ENCODE measurements at regions not wholly inside any gene's neighbourhood (a gene's known extent, or its start where the extent isn't known, plus 50 kb on each side); places are given as distances from the start of the nearest gene placed in this dataset.

- ATAC-seq (no peak), DNase-seq (ENCODE audit: low read depth, low spot score) (no peak)
- no peak overlapping the region for H2AFZ ChIP-seq (ENCODE audit: low read depth, low read length, poor library complexity, severe bottlenecking)
- no peak for TF ChIP-seq ZNF274 (IDR thresholded peaks at IDR 0.05; ENCODE audit: low read depth, low read length)
- TF ChIP-seq ZFX (IDR thresholded peaks at IDR 0.05), result no peak
- TF ChIP-seq CEBPB (IDR thresholded peaks at IDR 0.05; ENCODE audit: low read depth), result no peak
- no peak overlapping the region for H3K4me3 ChIP-seq (replicated peaks in 1 of 2; ENCODE audit: low read depth in 1 of 2, low read length in 2 of 2)
- intact Hi-C loops (cut with micrococcal nuclease), result no loop called here
- no peaks in the 10 kb centered on the region for H3K27me3 ChIP-seq (ENCODE audit: insufficient read depth, low read length)
- H4K20me1 ChIP-seq (ENCODE audit: insufficient read depth), result no peaks in the 10 kb centered on the region
- no peaks in the 10 kb centered on the region for H3K79me2 ChIP-seq (ENCODE audit: insufficient read depth, low read length)
- ChIA-PET POLR2A (no interaction called here), CTCF (no interaction called here), RAD21 (ENCODE audit: low non-redundant PET in 1 of 2, low total read pairs in 2 of 2, uncharacterized antibody in 2 of 2, unreplicated experiment in 2 of 2) (no interaction called here)
- H3K9me3 ChIP-seq (ENCODE audit: control insufficient read depth in 1 of 2, insufficient read depth in 1 of 2, low read depth in 1 of 2, low read length in 2 of 2), result no peaks in the 10 kb centered on the region
- H3K9ac ChIP-seq (ENCODE audit: low read length), result no peak overlapping the region
- no peaks in the 10 kb centered on the region for H3K9me2 ChIP-seq (ENCODE audit: insufficient read depth)
- H3K27ac ChIP-seq (ENCODE audit: low read depth, low read length), result no peak overlapping the region
- no peak overlapping the region for H3K4me2 ChIP-seq (ENCODE audit: low read length)
- H3K4me1 ChIP-seq (ENCODE audit: control insufficient read depth in 1 of 2, insufficient read depth in 2 of 2, low read length in 2 of 2), result no peaks in the 10 kb centered on the region
- H3K36me3 ChIP-seq (ENCODE audit: control insufficient read depth in 1 of 2, insufficient read depth in 2 of 2, low read length in 2 of 2), result no peaks in the 10 kb centered on the region
- BruUV-seq (replicated peaks), result no TSS peak
Observed at GRCh38 chr10:32182476-32182875, 126.3 kb upstream of the KIF5B start.

- no TSS peak for BruUV-seq (replicated peaks)
- H3K79me2 ChIP-seq (ENCODE audit: insufficient read depth, low read length), result no peaks in the 10 kb centered on the region
- CTCF ChIA-PET, result interaction anchor here (2.6 kb wide), 1 partner anchor 10 kb away, joined by 5 read pairs; no protein-coding TSS in a partner anchor
- H3K4me2 ChIP-seq (ENCODE audit: low read length), result no peak overlapping the region
- H3K9me2 ChIP-seq (ENCODE audit: insufficient read depth), result no peaks in the 10 kb centered on the region
- no peaks in the 10 kb centered on the region for H4K20me1 ChIP-seq (ENCODE audit: insufficient read depth)
- no peaks in the 10 kb centered on the region for H3K9me3 ChIP-seq (ENCODE audit: control insufficient read depth in 1 of 2, insufficient read depth in 1 of 2, low read depth in 1 of 2, low read length in 2 of 2)
- H2AFZ ChIP-seq (ENCODE audit: low read depth, low read length, poor library complexity, severe bottlenecking), result no peak overlapping the region
- H3K9ac ChIP-seq (ENCODE audit: low read length), result no peak overlapping the region
- intact Hi-C loops (cut with micrococcal nuclease), result no loop called here
- TF ChIP-seq CEBPB (IDR thresholded peaks at IDR 0.05; ENCODE audit: low read depth) (no peak), RAD21 (IDR thresholded peaks at IDR 0.05; ENCODE audit: low read depth) (no peak), ZBTB33 (IDR thresholded peaks at IDR 0.05; ENCODE audit: extremely low read depth, insufficient replicate concordance, low read length) (no peak), SRF (IDR thresholded peaks at IDR 0.05; ENCODE audit: low read depth) (no peak), TCF7L2 (IDR thresholded peaks at IDR 0.05; ENCODE audit: borderline replicate concordance, extremely low read depth, insufficient read depth, insufficient read length) (no peak), ZNF274 (IDR thresholded peaks at IDR 0.05; ENCODE audit: low read depth, low read length) (no peak), CTCF (IDR thresholded peaks at IDR 0.05 in 2 of 3, conservative IDR thresholded peaks at IDR 0.05 in 1 of 3; ENCODE audit: borderline replicate concordance in 1 of 3, insufficient read depth in 1 of 3, low read depth in 2 of 3, low read length in 2 of 3) (no peak), YY1 (IDR thresholded peaks at IDR 0.05; ENCODE audit: extremely low read depth, insufficient replicate concordance, low read depth, low read length) (no peak)
- RAD21 ChIA-PET (ENCODE audit: low non-redundant PET in 1 of 2, low total read pairs in 2 of 2, uncharacterized antibody in 2 of 2, unreplicated experiment in 2 of 2), result no interaction called here
- H3K4me1 ChIP-seq (ENCODE audit: control insufficient read depth in 1 of 2, insufficient read depth in 2 of 2, low read length in 2 of 2), result no peaks in the 10 kb centered on the region
- no peaks in the 10 kb centered on the region for H3K36me3 ChIP-seq (ENCODE audit: control insufficient read depth in 1 of 2, insufficient read depth in 2 of 2, low read length in 2 of 2)
- POLR2A ChIA-PET, result no interaction called here
- no peak overlapping the region for H3K4me3 ChIP-seq (replicated peaks in 1 of 2; ENCODE audit: low read depth in 1 of 2, low read length in 2 of 2)
- no peak overlapping the region for H3K27ac ChIP-seq (ENCODE audit: low read depth, low read length)
- no peaks in the 10 kb centered on the region for H3K27me3 ChIP-seq (ENCODE audit: insufficient read depth, low read length)
- ATAC-seq (no peak), DNase-seq (ENCODE audit: low read depth, low spot score) (no peak)
Observed at GRCh38 chr10:32180390-32181280, 124.4 kb upstream of the KIF5B start.
